Stomach smooth muscle (tissue), 2 donors: ENCODE measurements at regions not wholly inside any gene's neighbourhood (a gene's known extent, or its start where the extent isn't known, plus 50 kb on each side); places are given as distances from the start of the nearest gene placed in this dataset.
"Not testable (repeated sequence)": the region's sequence is repeated elsewhere in the genome, so short reads cannot be mapped to it uniquely, and the experiment has no call there.

Experiments
- H3K27ac ChIP-seq: one replicate; pipeline ENCODE4 v1.7.0; 2013; ENCODE audit warnings: mild to moderate bottlenecking, low read length, inconsistent platforms
- H3K27me3 ChIP-seq, 2 donors: one replicate each; pipeline ENCODE4 v1.7.0; 2013; ENCODE audit warnings: low read length in 2 of 2; ENCODE audit not compliant: insufficient read depth in 2 of 2, control insufficient read depth in 1 of 2
- H3K36me3 ChIP-seq, 2 donors: one replicate each; pipeline ENCODE4 v1.7.0; 2013; ENCODE audit warnings: low read length in 2 of 2; ENCODE audit not compliant: control insufficient read depth in 2 of 2, insufficient read depth in 2 of 2
- H3K4me1 ChIP-seq: one replicate; pipeline ENCODE4 v1.7.0; 2013; ENCODE audit warnings: low read length; ENCODE audit not compliant: control insufficient read depth, insufficient read depth
- H3K4me3 ChIP-seq, 2 donors: one replicate each; pipeline ENCODE4 v1.7.0; 2013; ENCODE audit warnings: low read length in 2 of 2
- H3K9ac ChIP-seq, 2 donors: one replicate each; pipeline ENCODE4 v1.7.0; 2013; ENCODE audit warnings: low read length in 2 of 2, mild to moderate bottlenecking in 1 of 2
- H3K9me3 ChIP-seq, 2 donors: one replicate each; pipeline ENCODE4 v1.7.0; 2013; ENCODE audit warnings: low read length in 2 of 2; ENCODE audit not compliant: control insufficient read depth in 2 of 2
- donor health status: healthy.
- donor health status: Pancreatic carcinoma.

DNA sequence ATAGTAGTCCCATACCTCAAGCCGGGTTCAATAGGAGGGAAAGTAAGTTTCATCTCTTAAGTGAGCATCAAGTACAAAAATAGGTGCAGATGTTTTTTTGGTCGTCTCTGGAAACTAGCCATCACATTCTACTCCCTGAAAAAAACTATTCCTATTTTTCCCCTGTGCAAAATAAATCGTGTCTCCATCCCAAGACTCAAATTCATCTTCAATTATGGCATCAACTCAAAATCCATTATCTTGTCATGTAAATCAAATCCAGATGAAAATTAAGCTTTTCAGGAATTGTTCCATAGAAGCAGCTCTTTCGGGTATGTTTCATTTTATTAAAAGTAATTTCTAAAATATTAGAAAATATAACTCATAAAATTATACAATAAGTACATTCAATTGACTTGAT lies 1368.4 kb downstream of the GRIK2 start:
- H3K4me3 ChIP-seq, result no peak overlapping the region
- H3K36me3 ChIP-seq, result no peaks in the 10 kb centered on the region
- H3K9ac ChIP-seq, result no peak overlapping the region
- H3K27ac ChIP-seq, result no peak overlapping the region
- peaks cover 0 to 3% of the 10 kb centered on the region in 2 donors for H3K9me3 ChIP-seq
- no peaks in the 10 kb centered on the region for H3K27me3 ChIP-seq
- H3K4me1 ChIP-seq, result no peaks in the 10 kb centered on the region

DNA sequence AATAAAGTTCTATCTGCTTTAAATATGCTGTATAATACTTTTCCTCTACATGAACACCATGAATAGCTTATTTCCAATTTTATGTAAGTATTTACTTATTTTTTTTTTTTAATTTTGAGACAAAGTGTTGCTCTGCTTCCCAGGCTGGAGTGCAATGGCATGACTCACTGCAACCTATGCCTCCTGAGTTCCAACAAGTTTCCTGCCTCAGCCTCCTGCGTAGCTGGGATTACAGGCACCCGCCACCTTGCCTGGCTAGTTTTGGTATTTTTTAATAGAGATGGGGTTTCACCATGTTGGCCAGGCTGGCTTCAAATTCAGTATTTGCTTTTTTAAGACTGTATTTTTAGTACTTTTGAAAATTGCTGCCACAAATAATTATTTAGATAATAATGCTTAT lies 1365.9 kb downstream of the GRIK2 start:
- H3K4me3 ChIP-seq, result no peak overlapping the region
- H3K9ac ChIP-seq, result no peak overlapping the region
- peaks cover 0 to 3% of the 10 kb centered on the region in 2 donors for H3K9me3 ChIP-seq
- no peaks in the 10 kb centered on the region for H3K36me3 ChIP-seq
- no peak overlapping the region for H3K27ac ChIP-seq
- H3K4me1 ChIP-seq, result no peaks in the 10 kb centered on the region
- no peaks in the 10 kb centered on the region for H3K27me3 ChIP-seq

DNA sequence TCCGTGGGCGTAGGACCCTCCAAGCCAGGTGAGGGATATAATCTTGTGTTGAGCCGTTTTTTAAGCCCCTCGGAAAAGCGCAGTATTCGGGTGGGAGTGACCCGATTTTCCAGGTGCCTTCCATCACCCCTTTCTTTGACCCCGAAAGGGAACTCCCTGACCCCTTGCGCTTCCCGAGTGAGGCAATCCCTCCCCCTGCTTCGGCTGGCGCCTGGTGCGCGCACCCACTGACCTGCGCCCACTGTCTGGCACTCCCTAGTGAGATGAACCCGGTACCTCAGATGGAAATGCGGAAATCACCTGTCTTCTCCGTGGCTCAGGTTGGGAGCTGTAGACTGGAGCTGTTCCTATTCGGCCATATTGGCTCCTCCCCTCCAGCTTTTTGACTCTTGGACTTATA lies 1365.0 kb downstream of the GRIK2 start:
- not testable (repeated sequence) for H3K27me3 ChIP-seq, H3K9ac ChIP-seq, H3K4me3 ChIP-seq, H3K27ac ChIP-seq, H3K4me1 ChIP-seq, H3K36me3 ChIP-seq, H3K9me3 ChIP-seq

DNA sequence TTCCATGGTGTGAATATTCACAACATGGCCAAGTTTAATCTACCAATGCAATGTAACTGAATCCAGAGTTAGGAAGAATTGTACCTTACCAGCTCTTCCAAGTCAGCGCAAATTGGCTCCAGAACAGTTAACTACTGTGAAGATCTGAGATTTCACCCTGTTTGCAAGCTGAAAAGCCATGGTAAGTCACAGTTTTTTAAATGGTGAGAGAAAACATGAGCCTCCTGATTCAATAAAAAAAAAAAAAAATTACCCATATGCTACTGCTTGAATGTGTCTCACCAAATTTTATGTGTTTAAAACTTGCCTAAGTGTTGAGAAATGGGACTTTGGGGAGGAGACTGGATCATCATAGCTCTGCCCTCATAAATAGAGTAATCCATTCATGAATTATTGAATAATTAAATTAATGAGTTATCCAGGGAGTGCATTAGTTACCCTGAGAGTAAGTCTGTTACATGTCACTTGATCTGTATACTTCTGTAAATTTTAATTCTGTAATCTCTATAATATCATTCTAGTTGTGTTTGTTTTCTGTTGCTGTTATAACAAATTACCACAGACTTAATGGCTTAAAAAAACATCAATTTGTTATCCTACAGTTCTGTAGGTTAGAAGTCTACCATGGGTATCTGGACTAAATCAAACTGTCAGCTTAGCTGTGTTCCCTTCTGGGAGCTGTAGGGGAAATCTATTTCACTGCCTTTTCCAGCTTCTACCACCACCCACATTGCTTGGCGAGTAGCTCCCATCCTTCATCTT lies 1355.9 kb downstream of the GRIK2 start:
- Histone ChIP-seq H3K36me3 (no peaks in the 10 kb centered on the region), H3K4me1 (no peaks in the 10 kb centered on the region), H3K9ac (no peak overlapping the region), H3K9me3 (no peaks in the 10 kb centered on the region), H3K4me3 (no peak overlapping the region), H3K27ac (no peak overlapping the region), H3K27me3 (no peaks in the 10 kb centered on the region)

DNA sequence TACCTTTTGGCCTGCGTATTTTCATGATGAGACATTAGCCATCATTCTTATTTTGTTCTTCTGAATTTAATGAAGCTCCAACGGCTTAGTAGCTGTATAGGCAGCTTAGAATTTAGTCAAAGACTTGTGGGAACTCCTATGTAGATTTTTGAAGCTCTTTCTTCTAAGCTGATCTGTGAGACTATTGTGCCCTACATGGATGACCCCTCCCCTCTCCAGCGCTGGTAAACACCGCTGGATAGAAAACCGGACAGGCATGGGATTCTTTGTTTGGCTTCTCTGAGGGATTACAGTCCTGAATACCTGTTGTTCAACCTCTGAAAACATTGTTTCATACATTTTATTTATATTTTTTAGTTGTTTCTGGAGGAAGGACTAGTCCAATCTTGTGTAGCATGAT lies 1353.4 kb downstream of the GRIK2 start:
- H3K36me3 ChIP-seq, result no peaks in the 10 kb centered on the region
- H3K27me3 ChIP-seq, result no peaks in the 10 kb centered on the region
- H3K4me3 ChIP-seq, result no peak overlapping the region
- no peaks in the 10 kb centered on the region for H3K9me3 ChIP-seq
- H3K4me1 ChIP-seq, result no peaks in the 10 kb centered on the region
- no peak overlapping the region for H3K9ac ChIP-seq
- H3K27ac ChIP-seq, result no peak overlapping the region

DNA sequence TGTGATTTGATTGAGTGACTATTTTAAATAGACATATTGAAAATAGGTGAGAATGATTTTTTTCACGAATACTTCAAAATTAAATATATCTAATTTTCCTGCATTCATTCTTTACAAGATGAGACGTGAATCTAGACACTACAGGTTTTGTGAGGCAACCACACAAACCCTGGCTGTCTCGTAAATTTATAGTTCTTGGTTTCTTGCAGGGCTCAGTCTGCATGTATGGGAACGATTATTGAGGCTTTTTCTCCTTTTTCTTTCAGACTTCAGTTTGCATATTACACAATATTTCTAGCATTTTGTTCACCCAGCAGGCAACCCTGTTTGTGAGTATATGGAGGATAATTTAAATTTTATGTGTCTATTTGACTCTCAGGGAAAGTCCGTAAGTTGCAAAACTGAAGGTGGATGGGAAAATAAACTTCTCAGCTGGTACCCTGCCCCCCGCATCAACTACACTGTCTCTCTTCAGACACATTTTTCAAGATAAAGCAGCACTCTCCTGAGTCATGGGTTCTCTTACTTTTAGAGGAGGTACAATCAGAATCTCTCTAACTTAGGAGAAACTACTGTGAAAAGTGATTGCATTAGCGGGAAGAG lies 1349.3 kb downstream of the GRIK2 start:
- Histone ChIP-seq H3K27me3 (no peaks in the 10 kb centered on the region), H3K9ac (no peak overlapping the region), H3K4me1 (no peaks in the 10 kb centered on the region), H3K27ac (no peak overlapping the region), H3K9me3 (no peaks in the 10 kb centered on the region), H3K36me3 (no peaks in the 10 kb centered on the region), H3K4me3 (no peak overlapping the region)

DNA sequence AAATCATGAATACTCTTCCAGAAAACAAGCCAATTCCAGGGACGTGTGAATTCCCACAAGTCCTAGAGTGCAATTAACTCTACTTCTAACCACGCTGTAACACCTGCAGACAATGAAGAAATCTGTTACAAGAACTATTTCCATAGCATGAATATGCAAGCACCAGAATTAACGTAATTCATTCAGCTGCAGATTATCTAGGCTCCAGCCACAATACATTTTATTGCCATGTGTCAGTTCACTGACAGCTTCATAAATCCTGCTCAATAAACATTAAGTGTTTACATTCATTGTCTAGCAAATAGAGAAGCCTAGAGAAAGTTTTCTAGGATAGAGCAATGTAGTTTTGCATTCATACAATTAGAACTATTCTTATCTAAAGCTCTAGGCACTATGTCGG lies 1348.5 kb downstream of the GRIK2 start:
- Histone ChIP-seq H3K27ac (no peak overlapping the region), H3K4me1 (no peaks in the 10 kb centered on the region), H3K27me3 (no peaks in the 10 kb centered on the region), H3K36me3 (no peaks in the 10 kb centered on the region), H3K9ac (no peak overlapping the region), H3K4me3 (no peak overlapping the region), H3K9me3 (no peaks in the 10 kb centered on the region)

DNA sequence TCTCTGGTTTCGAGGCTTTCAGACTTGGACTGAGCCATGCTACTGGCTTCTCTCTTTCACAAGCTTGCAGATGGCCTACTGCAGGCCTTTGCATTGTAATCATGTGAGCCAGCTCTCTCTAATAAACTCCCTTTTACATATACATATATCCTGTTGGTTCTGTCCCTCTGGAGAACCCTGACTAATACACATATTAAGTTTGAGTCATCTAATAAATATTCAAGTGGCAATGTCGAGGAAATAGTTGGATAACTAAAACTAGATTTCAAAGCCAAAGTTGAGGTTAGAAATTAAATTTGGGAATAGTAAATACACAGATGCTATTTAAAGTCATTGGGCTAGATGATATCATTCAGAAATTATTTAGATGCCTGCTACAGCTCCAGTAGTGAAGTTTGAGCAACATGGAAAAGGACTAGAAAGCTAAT lies 1343.4 kb downstream of the GRIK2 start:
- H3K4me1 ChIP-seq, result no peaks in the 10 kb centered on the region
- no peak overlapping the region for H3K4me3 ChIP-seq
- H3K9ac ChIP-seq, result no peak overlapping the region
- H3K36me3 ChIP-seq, result no peaks in the 10 kb centered on the region
- no peaks in the 10 kb centered on the region for H3K9me3 ChIP-seq
- no peaks in the 10 kb centered on the region for H3K27me3 ChIP-seq
- no peak overlapping the region for H3K27ac ChIP-seq

DNA sequence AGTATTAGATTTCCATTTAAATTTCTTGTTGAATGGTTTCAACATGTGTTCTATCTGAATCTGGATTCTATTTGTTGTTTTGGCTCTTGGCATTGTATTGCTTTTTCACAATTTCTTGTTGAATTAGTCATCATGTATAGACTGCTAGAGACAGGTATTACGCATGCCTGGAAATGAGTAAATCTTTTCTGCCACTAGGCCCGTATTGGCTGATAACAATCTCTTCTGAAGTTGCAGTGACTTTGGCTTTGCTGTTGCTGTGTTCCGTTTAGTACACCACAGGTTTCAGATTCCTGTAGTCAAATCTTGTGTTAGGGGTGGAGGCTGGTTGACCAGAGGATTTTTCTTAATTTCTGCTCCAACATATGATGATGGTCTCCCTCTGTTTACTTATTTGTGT lies 1339.4 kb downstream of the GRIK2 start:
- Histone ChIP-seq H3K27ac (no peak overlapping the region), H3K4me3 (no peak overlapping the region), H3K9me3 (no peaks in the 10 kb centered on the region), H3K4me1 (no peaks in the 10 kb centered on the region), H3K9ac (no peak overlapping the region), H3K36me3 (no peaks in the 10 kb centered on the region), H3K27me3 (no peaks in the 10 kb centered on the region)

DNA sequence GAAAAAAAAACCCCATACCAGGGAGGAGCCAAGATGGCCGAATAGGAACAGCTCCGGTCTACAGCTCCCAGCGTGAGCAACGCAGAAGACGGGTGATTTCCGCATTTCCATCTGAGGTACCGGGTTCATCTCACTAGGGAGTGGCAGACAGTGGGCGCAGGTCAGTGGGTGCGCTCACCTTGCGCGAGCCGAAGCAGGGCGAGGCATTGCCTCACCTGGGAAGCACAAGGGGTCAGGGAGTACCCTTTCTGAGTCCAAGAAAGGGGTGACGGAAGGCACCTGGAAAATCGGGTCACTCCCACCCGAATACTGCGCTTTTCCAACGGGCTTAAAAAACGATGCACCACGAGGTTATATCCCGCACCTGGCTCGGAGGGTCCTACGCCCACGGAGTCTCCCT lies 1328.6 kb downstream of the GRIK2 start:
- not testable (repeated sequence) for H3K4me3 ChIP-seq, H3K27me3 ChIP-seq, H3K9ac ChIP-seq, H3K9me3 ChIP-seq, H3K4me1 ChIP-seq, H3K27ac ChIP-seq, H3K36me3 ChIP-seq

DNA sequence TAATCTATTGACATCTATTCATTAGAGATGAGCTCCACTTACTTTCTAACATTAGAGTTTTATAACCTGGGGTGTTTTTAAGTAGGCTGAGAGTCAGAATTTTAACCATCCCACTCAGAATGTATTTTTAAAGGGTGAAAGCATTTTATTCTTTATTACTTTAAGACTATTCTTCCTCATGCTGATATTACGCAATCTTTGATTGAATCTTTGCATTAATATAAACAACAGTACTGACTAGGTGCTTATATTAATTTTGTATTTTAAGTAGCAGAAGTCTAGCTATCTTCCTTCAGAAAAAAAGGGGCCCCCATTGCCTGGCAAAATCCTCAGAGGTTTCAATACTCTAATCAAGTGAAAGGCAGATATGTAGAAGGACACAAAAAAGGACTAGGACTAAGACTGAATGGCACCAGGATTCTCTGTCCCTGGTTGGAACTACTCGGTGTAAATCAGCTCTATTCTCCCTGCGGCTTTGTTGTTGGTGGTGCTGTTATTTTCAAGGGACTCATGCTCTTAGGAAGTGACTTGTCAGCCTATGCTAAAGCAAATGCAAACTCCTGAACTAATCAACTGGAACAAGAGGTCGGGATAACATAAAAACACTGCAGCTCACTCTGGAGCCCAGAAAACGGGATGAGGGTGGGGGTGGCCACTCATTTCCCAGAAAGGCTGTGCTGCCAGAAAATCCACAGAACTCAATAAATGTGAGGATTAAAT lies 1324.4 kb downstream of the GRIK2 start:
- no peak overlapping the region for H3K27ac ChIP-seq
- H3K9me3 ChIP-seq, result no peaks in the 10 kb centered on the region
- no peaks in the 10 kb centered on the region for H3K36me3 ChIP-seq
- H3K4me1 ChIP-seq, result no peaks in the 10 kb centered on the region
- no peak overlapping the region for H3K9ac ChIP-seq
- no peaks in the 10 kb centered on the region for H3K27me3 ChIP-seq
- H3K4me3 ChIP-seq, result no peak overlapping the region
